Gastroesophageal sphincter (tissue), 3 donors: ENCODE measurements at regions not wholly inside any gene's neighbourhood (a gene's known extent, or its start where the extent isn't known, plus 50 kb on each side); places are given as distances from the start of the nearest gene placed in this dataset.
"Not testable (repeated sequence)": the region's sequence is repeated elsewhere in the genome, so short reads cannot be mapped to it uniquely, and the experiment has no call there.

ENCODE experiments used
- CTCF ChIP-seq, 4 experiments: fragments of 200-600 bp in 2 of 4; fragments of 450-650 bp in 2 of 4; sonication (generic) in 1 of 4; IDR thresholded peaks; one replicate each; pipeline ENCODE4 v1.5.1; 2017 to 2019; ENCODE audit warnings: antibody characterized with exemption in 4 of 4, mild to moderate bottlenecking in 2 of 4, moderate library complexity in 2 of 4
- EP300 ChIP-seq: sonication (generic); formaldehyde crosslinking; IDR thresholded peaks from one replicate; pipeline ENCODE4 v1.6.1; 2017; ENCODE audit warnings: antibody characterized with exemption, mild to moderate bottlenecking
- POLR2AphosphoS5 ChIP-seq: sonication (generic); formaldehyde crosslinking; IDR thresholded peaks from one replicate; pipeline ENCODE4 v1.6.1; 2017; ENCODE audit warnings: antibody characterized with exemption

GRCh38 chr11:3509563-3509962, 130.6 kb upstream of the ZNF195 start:
- TF ChIP-seq EP300; CTCF (IDR thresholded peaks at IDR 0.05); POLR2AphosphoS5: not testable (repeated sequence)
